Femur (tissue), 1 donor: ENCODE measurements at regions not wholly inside any gene's neighbourhood (a gene's known extent, or its start where the extent isn't known, plus 50 kb on each side); places are given as distances from the start of the nearest gene placed in this dataset.
"Not testable (repeated sequence)": the region's sequence is repeated elsewhere in the genome, so short reads cannot be mapped to it uniquely, and the experiment has no call there.

Experiments used
- DNase-seq: peaks from one replicate; pipeline ENCODE4 v3.0.0-alpha.2; 2017

- no peak for DNase-seq
Observed at GRCh38 chr3:158026236-158026635, 80.0 kb downstream of the SHOX2 start.

DNA sequence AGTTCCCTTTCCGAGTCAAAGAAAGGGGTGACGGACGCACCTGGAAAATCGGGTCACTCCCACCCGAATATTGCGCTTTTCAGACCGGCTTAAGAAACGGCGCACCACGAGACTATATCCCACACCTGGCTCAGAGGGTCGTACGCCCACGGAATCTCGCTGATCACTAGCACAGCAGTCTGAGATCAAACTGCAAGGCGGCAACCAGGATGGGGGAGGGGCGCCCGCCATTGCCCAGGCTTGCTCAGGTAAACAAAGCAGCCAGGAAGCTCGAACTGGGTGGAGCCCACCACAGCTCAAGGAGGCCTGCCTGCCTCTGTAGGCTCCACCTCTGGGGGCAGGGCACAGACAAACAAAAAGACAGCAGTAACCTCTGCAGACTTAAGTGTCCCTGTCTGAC is 86.3 kb downstream of the SHOX2 start:
- not testable (repeated sequence) for DNase-seq

GRCh38 chr3:158018462-158018861 is 87.8 kb downstream of the SHOX2 start:
- no peak for DNase-seq

- no peak for DNase-seq
Observed at GRCh38 chr3:158012901-158013300, 93.3 kb downstream of the SHOX2 start.

- DNase-seq, result no peak
Observed at GRCh38 chr3:158005391-158006100, 100.7 kb downstream of the SHOX2 start.

DNA sequence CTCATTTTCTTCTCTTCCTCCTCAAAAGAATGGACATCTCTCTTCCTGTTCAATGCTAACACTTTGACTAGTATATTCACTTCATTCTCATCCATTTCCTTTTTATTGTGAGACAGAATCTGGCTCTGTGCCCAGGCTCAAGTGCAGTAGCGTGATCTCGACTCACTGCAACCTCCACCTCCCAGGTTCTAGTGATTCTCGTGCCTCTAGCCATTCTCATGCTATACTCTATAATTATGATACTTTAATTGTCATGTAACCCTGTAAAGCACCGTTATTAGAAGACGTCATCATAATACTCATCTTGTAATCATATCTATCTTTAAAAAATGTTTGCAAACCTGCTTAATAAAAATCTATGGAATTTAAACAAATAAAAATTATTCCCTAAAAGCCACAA is 107.0 kb downstream of the SHOX2 start:
- no peak for DNase-seq

- no peak for DNase-seq
Observed at GRCh38 chr3:157982359-157982758, 123.9 kb downstream of the SHOX2 start.

- no peak for DNase-seq
Observed at GRCh38 chr3:157981819-157982218, 124.4 kb downstream of the SHOX2 start.

DNA sequence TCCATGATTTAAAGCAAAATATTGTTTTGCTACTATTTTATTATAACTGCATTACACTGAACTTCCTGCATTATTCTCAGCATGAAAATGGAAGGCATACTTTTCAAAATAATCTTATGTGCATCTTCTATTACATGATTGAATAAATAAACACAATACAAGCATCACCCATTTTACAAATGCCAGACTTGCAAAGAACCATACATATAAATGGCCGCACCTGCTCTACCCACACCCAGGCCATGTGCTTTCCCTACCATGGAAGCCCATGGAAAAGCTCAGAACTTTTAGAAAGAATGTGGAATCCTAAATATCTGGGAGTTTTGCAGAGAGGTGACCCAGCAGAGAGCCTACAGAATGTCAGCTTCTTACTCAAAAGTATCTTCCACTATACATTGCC is 127.2 kb downstream of the SHOX2 start:
- no peak for DNase-seq

DNA sequence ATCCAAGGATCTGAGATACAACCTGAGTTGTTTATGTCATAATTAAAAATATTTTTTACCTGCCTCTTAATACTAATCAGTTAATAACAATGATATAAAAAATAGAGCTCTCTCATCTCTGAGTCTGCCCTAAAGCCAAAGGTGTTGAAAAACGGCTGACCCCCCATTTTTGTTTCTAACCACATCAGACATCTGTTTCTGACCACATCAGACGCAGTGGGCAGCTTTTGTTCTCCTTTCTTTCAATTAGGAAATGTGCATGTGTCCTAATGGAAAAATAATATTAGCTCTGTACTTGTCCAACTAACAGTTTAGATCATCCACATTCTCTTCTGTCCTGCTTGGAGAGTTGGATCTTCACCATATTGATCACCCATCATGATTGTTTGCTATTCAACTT is 144.6 kb downstream of the SHOX2 start:
- no peak for DNase-seq

DNA sequence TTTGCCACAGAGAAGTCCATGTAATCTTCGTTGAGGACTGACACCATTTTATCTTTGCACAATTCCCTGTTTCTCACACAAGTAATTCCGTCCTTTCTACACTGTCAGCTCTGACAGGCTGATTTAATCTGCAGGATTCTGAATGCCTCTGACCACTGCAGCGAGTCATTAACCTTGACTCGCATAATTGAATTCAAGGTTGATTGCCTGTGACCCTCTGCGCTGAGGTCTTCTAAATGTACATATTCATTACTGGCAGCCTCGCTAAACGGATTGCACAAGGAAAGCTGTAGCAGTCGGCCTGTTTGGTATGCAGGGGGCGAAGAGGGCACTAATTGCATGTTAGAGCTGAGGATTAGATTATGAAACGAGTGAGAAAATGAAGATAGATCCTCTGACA is 147.8 kb downstream of the SHOX2 start:
- no peak for DNase-seq

- no peak for DNase-seq
Observed at GRCh38 chr3:157956850-157957249, 149.4 kb downstream of the SHOX2 start.

DNA sequence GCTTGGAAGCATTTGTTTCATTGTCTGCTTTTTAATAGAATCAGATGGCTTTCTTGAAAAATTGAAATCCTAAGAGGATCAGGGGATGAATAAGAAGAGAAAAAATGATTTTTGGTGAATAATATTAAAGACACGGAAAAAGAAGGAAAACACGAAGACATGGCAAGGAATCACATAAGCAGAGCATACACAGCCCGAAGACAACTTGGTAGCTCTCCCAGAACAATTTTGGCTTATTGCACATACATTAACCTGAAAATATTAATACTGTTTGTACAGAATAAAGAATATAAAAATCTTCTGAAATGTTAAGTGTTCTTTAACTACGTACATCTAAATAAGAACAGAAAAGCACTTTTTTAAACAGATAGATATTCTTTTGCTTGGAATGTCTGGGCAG is 150.0 kb downstream of the SHOX2 start:
- no peak for DNase-seq

GRCh38 chr3:157953565-157953964 is 152.7 kb downstream of the SHOX2 start:
- no peak for DNase-seq

GRCh38 chr3:157948605-157949383 is 157.4 kb downstream of the SHOX2 start:
- DNase-seq, result no peak

DNA sequence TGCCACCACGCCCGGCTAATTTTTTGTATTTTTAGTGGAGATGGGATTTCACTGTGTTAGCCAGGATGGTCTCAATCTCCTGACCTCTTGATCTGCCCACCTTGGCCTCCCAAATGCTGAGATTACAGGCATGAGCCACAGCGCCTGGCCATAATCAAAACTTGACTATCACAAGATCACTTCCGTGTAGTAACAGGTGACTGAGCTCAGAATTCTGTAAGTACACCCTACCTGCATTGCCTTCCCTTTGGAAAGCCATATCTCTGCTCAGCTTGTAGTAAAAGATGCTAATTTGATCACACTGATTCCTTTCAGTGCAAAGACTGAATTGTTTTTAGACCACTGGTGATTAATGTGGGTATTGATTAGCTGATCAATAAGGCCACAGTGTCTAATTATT is 167.1 kb downstream of the SHOX2 start:
- DNase-seq, result no peak

- peak; percentile 28 for DNase-seq
Observed at GRCh38 chr3:157938154-157938779, 168.0 kb downstream of the SHOX2 start.

- no peak for DNase-seq
Observed at GRCh38 chr3:157931517-157931916, 174.7 kb downstream of the SHOX2 start.

- no peak for DNase-seq
Observed at GRCh38 chr3:157930000-157930780, 176.0 kb downstream of the SHOX2 start.

- no peak for DNase-seq
Observed at GRCh38 chr3:157926822-157927221, 179.4 kb downstream of the SHOX2 start.

- DNase-seq, result no peak
Observed at GRCh38 chr3:157922614-157923013, 183.6 kb downstream of the SHOX2 start.

DNA sequence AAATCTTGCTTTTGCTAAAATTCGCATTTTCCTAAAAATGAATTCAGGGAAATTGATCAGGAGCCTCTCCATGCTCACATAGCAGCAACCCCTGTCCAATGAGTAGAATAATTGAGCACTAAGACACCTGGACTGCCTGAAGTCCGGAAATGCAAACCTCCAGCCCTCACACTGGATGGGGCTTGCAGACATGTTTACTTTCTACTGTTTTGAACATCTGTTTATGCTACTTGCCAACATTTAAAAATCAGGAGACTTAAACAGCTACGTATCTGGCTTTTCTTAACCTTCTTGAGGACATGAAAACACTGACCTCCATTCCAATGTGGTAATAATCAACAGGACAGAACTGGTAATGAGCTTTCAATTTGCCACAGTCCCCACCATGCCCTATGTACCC is 184.4 kb downstream of the SHOX2 start:
- no peak for DNase-seq
